ENCODE measurements at regions not wholly inside any gene's neighbourhood (a gene's known extent, or its start where the extent isn't known, plus 50 kb on each side); places are given as distances from the start of the nearest gene placed in this dataset.

DNA sequence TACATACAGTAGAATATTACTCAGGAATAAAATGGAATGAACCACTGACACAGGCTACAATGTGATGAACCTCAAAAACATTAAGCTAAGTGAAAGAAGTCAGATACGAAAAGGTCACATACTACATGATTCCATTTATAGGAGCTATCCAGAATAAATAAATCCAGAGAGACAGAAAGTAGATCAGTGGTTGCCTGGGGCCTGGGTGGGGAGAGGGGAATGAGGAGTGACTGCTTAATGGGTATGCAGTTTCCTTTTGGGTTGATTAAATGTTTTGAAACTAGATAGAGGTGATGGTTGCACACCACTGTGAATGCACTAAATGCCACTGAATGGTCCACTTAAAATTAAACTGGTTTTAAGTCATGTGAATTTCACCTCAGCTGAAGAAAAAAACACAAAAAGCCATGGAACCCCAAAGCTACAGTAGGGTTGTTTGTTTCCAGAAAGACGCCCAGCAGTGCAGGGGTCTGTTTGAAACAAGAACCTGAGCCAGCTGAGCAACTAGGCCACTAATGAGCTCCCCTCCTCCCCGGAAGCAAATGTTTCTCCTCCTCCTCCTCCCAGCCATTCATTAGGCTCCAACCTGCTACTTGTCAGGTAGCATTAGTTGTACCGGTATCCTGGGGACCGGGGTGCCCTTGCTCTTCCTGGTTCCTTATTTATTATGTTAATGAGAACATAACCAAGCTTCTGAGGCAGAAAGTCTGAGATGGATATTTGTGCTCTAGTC lies 168.4 kb downstream of the EVX1 start:
- 80% methylated on average over 5 of the region's 5 CpGs for WGBS
- no peak for TF ChIP-seq POLR2A (IDR thresholded peaks at IDR 0.05)
- no peak for TF ChIP-seq POLR2AphosphoS5 (IDR thresholded peaks at IDR 0.05)
- TF ChIP-seq, protein P1, sequence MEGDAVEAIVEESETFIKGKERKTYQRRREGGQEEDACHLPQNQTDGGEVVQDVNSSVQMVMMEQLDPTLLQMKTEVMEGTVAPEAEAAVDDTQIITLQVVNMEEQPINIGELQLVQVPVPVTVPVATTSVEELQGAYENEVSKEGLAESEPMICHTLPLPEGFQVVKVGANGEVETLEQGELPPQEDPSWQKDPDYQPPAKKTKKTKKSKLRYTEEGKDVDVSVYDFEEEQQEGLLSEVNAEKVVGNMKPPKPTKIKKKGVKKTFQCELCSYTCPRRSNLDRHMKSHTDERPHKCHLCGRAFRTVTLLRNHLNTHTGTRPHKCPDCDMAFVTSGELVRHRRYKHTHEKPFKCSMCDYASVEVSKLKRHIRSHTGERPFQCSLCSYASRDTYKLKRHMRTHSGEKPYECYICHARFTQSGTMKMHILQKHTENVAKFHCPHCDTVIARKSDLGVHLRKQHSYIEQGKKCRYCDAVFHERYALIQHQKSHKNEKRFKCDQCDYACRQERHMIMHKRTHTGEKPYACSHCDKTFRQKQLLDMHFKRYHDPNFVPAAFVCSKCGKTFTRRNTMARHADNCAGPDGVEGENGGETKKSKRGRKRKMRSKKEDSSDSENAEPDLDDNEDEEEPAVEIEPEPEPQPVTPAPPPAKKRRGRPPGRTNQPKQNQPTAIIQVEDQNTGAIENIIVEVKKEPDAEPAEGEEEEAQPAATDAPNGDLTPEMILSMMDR (IDR thresholded peaks at IDR 0.05) = no peak
- no peak overlapping the region for H3K4me3 ChIP-seq

DNA sequence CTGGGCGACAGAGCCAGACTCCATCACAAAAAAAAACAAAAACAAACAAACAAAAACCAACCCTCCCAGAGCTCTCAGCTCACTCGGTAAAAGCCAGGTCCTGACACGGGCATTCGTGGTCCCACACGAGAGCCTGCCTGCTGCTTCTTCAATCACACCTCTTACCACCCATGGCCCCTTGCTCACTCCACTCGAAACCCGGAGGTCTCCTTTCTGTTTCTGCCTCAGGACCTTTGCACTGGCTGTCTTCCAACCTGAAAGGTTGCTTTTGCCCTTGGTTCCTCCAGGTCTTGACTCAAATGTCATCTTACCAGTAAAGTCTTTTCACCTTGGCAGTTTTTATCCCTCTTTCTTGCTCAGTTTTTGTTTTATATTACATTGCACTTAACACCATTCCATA lies 169.6 kb downstream of the EVX1 start:
- Histone ChIP-seq H3K4me3 (no peak overlapping the region), H3K27ac (no peak overlapping the region), H3K4me1 (replicated peaks) (no peaks in the 10 kb centered on the region), H3K36me3 (no peaks in the 10 kb centered on the region), H3K27me3 (replicated peaks; ENCODE audit: insufficient read depth) (no peaks in the 10 kb centered on the region), H3K9me3 (no peaks in the 10 kb centered on the region)
- no peak for TF ChIP-seq POLR2A (IDR thresholded peaks at IDR 0.05)
- TF ChIP-seq POLR2AphosphoS5 (IDR thresholded peaks at IDR 0.05) = no peak
- TF ChIP-seq, protein P1 (IDR thresholded peaks at IDR 0.05) = no peak
- no peak for DNase-seq (ENCODE audit: low spot score)
- 96% methylated on average over 7 of the region's 7 CpGs for WGBS
- intact Hi-C loops (cut with DNase I) = no loop called here

More for the DNA sequence above, 168.4 kb downstream of the EVX1 start:
- Histone ChIP-seq H3K9me3 (no peaks in the 10 kb centered on the region), H3K36me3 (no peaks in the 10 kb centered on the region), H3K27ac (no peak overlapping the region), H3K4me1 (replicated peaks) (no peaks in the 10 kb centered on the region), H3K27me3 (replicated peaks; ENCODE audit: insufficient read depth) (no peaks in the 10 kb centered on the region)
- intact Hi-C loops (cut with DNase I) = no loop called here
- no peak for DNase-seq (ENCODE audit: low spot score)

DNA sequence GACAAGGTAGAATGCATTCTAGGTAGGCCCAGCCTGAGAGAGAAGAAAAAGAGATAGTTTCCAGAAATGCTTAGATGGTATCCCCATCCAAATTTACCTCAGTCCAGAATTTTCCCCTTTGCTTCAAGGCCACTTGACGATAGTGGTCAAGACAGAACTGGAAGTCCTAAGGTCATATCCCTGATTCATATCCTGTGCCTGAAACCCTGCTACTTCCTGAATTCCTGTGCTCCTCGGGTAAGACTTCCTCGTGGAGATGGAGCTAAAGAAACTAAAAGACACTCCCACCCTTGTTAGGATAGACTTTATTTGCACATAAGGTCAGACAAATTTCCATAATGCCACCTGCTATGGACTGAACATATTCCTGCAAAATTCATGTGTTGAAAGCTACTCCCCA lies 175.9 kb downstream of the EVX1 start:
- intact Hi-C loops (cut with DNase I) = no loop called here
- no peaks in the 10 kb centered on the region for H3K9me3 ChIP-seq
- 81% methylated on average over 3 of the region's 3 CpGs for WGBS
- no peaks in the 10 kb centered on the region for H3K27me3 ChIP-seq (replicated peaks; ENCODE audit: insufficient read depth)
- H3K36me3 ChIP-seq = no peaks in the 10 kb centered on the region
- H3K27ac ChIP-seq = no peak overlapping the region
- no peaks in the 10 kb centered on the region for H3K4me1 ChIP-seq (replicated peaks)
- H3K4me3 ChIP-seq = no peak overlapping the region
- no peak for DNase-seq (ENCODE audit: low spot score)
- TF ChIP-seq POLR2A (IDR thresholded peaks at IDR 0.05) (no peak), POLR2AphosphoS5 (IDR thresholded peaks at IDR 0.05) (no peak)
- TF ChIP-seq, protein P1 (IDR thresholded peaks at IDR 0.05) = no peak

- DNase-seq (ENCODE audit: low spot score) = no peak
- TF ChIP-seq POLR2A (IDR thresholded peaks at IDR 0.05) = no peak
- TF ChIP-seq POLR2AphosphoS5 (IDR thresholded peaks at IDR 0.05) = no peak
- TF ChIP-seq, protein P1 (IDR thresholded peaks at IDR 0.05) = no peak
- H3K9me3 ChIP-seq = no peaks in the 10 kb centered on the region
- intact Hi-C loops (cut with DNase I) = no loop called here
- no peak overlapping the region for H3K27ac ChIP-seq
- H3K36me3 ChIP-seq = no peaks in the 10 kb centered on the region
- H3K4me1 ChIP-seq (replicated peaks) = no peaks in the 10 kb centered on the region
- no peak overlapping the region for H3K4me3 ChIP-seq
- no peaks in the 10 kb centered on the region for H3K27me3 ChIP-seq (replicated peaks; ENCODE audit: insufficient read depth)
- WGBS = 89% methylated on average over 2 of the region's 2 CpGs
These were observed 177.1 kb downstream of the EVX1 start for GRCh38 chr7:27419581-27420177.

DNA sequence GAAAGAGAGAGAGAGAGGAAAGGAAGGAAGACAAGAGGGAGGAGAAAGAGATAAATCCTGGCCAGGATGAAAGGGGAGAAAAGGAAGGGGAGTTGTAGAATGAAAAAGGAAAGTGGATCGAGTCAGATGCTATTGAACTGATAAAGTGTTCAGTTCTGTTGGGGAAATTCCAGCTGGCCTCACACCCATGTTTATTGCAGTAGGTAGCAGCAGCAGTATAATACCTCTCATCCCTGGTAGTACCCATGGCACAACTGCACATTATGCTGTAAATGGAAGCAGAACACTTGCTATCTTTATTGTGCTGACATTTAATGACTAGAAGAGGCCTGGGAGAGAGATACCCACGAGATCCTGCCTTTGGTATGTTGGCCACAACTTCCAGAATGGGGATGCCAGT lies 178.1 kb downstream of the EVX1 start:
- WGBS = 34% methylated on average over 2 of the region's 2 CpGs
- no peak for DNase-seq (ENCODE audit: low spot score)
- H3K36me3 ChIP-seq = no peaks in the 10 kb centered on the region
- H3K4me1 ChIP-seq (replicated peaks) = no peaks in the 10 kb centered on the region
- no peak overlapping the region for H3K27ac ChIP-seq
- intact Hi-C loops (cut with DNase I) = no loop called here
- H3K9me3 ChIP-seq = no peaks in the 10 kb centered on the region
- H3K27me3 ChIP-seq (replicated peaks; ENCODE audit: insufficient read depth) = no peaks in the 10 kb centered on the region
- TF ChIP-seq, protein P1 (IDR thresholded peaks at IDR 0.05) = no peak
- TF ChIP-seq POLR2AphosphoS5 (IDR thresholded peaks at IDR 0.05) (no peak), POLR2A (IDR thresholded peaks at IDR 0.05) (no peak)
- no peak overlapping the region for H3K4me3 ChIP-seq
